Right lobe of liver (tissue), 4 donors: ENCODE measurements at regions not wholly inside any gene's neighbourhood (a gene's known extent, or its start where the extent isn't known, plus 50 kb on each side); places are given as distances from the start of the nearest gene placed in this dataset.

Experiments used
- CTCF ChIP-seq, 4 donors: fragments of 200-600 bp in 3 of 4; fragments of 450-650 bp in 1 of 4; IDR thresholded peaks; one replicate each; pipeline versions ENCODE4 v1.5.1 to v1.8.0; 2016 to 2022; ENCODE audit warnings: antibody characterized with exemption in 4 of 4, mild to moderate bottlenecking in 2 of 4
- POLR2A ChIP-seq: fragments of 450-650 bp; IDR thresholded peaks from one replicate; pipeline ENCODE4 v1.6.1; 2017; ENCODE audit warnings: antibody characterized with exemption, mild to moderate bottlenecking
- donor health status: DM: no; HTN: no; CAD: no.
- donor health status: DM: no; HTN: no; CAD: no.
- donor health status: DM: no; HTN: yes; CAD: no.

- TF ChIP-seq CTCF (IDR thresholded peaks at IDR 0.05) = no peak
- TF ChIP-seq POLR2A = no peak
These were observed 381.4 kb downstream of the SLITRK6 start for GRCh38 chr13:85417807-85418206.
